ENCODE measurements at regions not wholly inside any gene's neighbourhood (a gene's known extent, or its start where the extent isn't known, plus 50 kb on each side); places are given as distances from the start of the nearest gene placed in this dataset.

GRCh38 chr5:101123363-101123762 lies 220.3 kb upstream of the ST8SIA4 start:
- intact Hi-C loops (cut with micrococcal nuclease; ENCODE audit: unreplicated experiment) (no loop called here), in situ Hi-C loops (cut with HindIII; ENCODE audit: extremely low pct_ligation_motif_present, low pct_unique_long_range_greater_than_20kb) (no loop called here)
- H3K27me3 ChIP-seq (ENCODE audit: control insufficient read depth in 1 of 2, insufficient read depth in 2 of 2, low read length in 2 of 2) = no peaks in the 10 kb centered on the region
- no TSS peak for BruUV-seq (replicated peaks)
- H3K4me2 ChIP-seq (ENCODE audit: low read depth, low read length) = no peak overlapping the region
- no peak overlapping the region for H3K4me3 ChIP-seq (replicated peaks in 1 of 3; ENCODE audit: insufficient read depth in 1 of 3, low read depth in 2 of 3, low read length in 3 of 3)
- no peaks in the 10 kb centered on the region for H4K20me1 ChIP-seq (ENCODE audit: insufficient read depth, low read length)
- ChIA-PET POLR2A (no interaction called here), CTCF (ENCODE audit: low intra/inter-chr PET ratio, low total read pairs) (no interaction called here)
- no peaks in the 10 kb centered on the region for H3K36me3 ChIP-seq (replicated peaks in 1 of 2; ENCODE audit: control insufficient read depth in 1 of 2, insufficient read depth in 2 of 2, low read length in 2 of 2)
- H3K9ac ChIP-seq (ENCODE audit: insufficient read depth, low read depth, low read length) = no peak overlapping the region
- no peaks in the 10 kb centered on the region for H3K79me2 ChIP-seq (ENCODE audit: insufficient read depth, low read length)
- FAIRE-seq = no peak
- no peaks in the 10 kb centered on the region for H3K4me1 ChIP-seq (ENCODE audit: insufficient read depth, low read length)
- TF ChIP-seq MAFK (conservative IDR thresholded peaks at IDR 0.05 in 1 of 2, IDR thresholded peaks at IDR 0.05 in 1 of 2; ENCODE audit: low read length in 2 of 2) = peak; percentile 92 to 98
- TF ChIP-seq SRSF1 (optimal IDR thresholded peaks at IDR 0.05; ENCODE audit: low read depth, low read length) = no peak
- peak; percentile 97 for TF ChIP-seq MAFF (IDR thresholded peaks at IDR 0.05; ENCODE audit: low read depth, low read length)
- no peak for TF ChIP-seq ZXDC (CRISPR knock-in tag; IDR thresholded peaks at IDR 0.05)
- no peak for TF ChIP-seq PLSCR1 (CRISPR knock-in tag; IDR thresholded peaks at IDR 0.05; ENCODE audit: borderline replicate concordance)
- WGBS (ENCODE audit: low lambda C conversion rate) = 3% methylated on average over 2 of the region's 2 CpGs
- H3K9me3 ChIP-seq (ENCODE audit: low read length) = peaks cover 37% of the 10 kb centered on the region
- ATAC-seq = no peak
- no peak overlapping the region for H2AFZ ChIP-seq (ENCODE audit: low read length)
- no peak overlapping the region for H3K27ac ChIP-seq (ENCODE audit: extremely low read length, insufficient read depth, low read length)
- DNase-seq (ENCODE audit: low spot score) = no peak

- FAIRE-seq = no peak
- no TSS peak for BruUV-seq (replicated peaks)
These were observed 209.6 kb upstream of the ST8SIA4 start for GRCh38 chr5:101112645-101113044.

More at GRCh38 chr5:101112645-101113044, 209.6 kb upstream of the ST8SIA4 start:
- ChIA-PET POLR2A (no interaction called here), CTCF (ENCODE audit: low intra/inter-chr PET ratio, low total read pairs) (no interaction called here)
- no peak overlapping the region for H3K4me3 ChIP-seq (replicated peaks in 1 of 3; ENCODE audit: insufficient read depth in 1 of 3, low read depth in 2 of 3, low read length in 3 of 3)
- intact Hi-C loops (cut with micrococcal nuclease; ENCODE audit: unreplicated experiment) (no loop called here), in situ Hi-C loops (cut with HindIII; ENCODE audit: extremely low pct_ligation_motif_present, low pct_unique_long_range_greater_than_20kb) (no loop called here)
- no peak overlapping the region for H3K27ac ChIP-seq (ENCODE audit: extremely low read length, insufficient read depth, low read length)
- H3K4me1 ChIP-seq (ENCODE audit: insufficient read depth, low read length) = no peaks in the 10 kb centered on the region
- no peak overlapping the region for H2AFZ ChIP-seq (ENCODE audit: low read length)
- TF ChIP-seq TFAP4 (IDR thresholded peaks at IDR 0.05; ENCODE audit: borderline replicate concordance, low read depth) = no peak
- no peak for TF ChIP-seq KDM1A (CRISPR knock-in tag; IDR thresholded peaks at IDR 0.05)
- no peak for TF ChIP-seq FIP1L1 (IDR thresholded peaks at IDR 0.05; ENCODE audit: borderline replicate concordance, insufficient read depth, low read depth, low read length)
- TF ChIP-seq SOX13 (IDR thresholded peaks at IDR 0.05) = no peak
- TF ChIP-seq SOX13 (CRISPR knock-in tag; conservative IDR thresholded peaks at IDR 0.05 in 1 of 2, IDR thresholded peaks at IDR 0.05 in 1 of 2) = no peak
- no peak for TF ChIP-seq ZNF891 (CRISPR knock-in tag; IDR thresholded peaks at IDR 0.05)
- no peak for TF ChIP-seq JUND (CRISPR knock-in tag; IDR thresholded peaks at IDR 0.05)
- no peaks in the 10 kb centered on the region for H4K20me1 ChIP-seq (ENCODE audit: insufficient read depth, low read length)
- H3K79me2 ChIP-seq (ENCODE audit: insufficient read depth, low read length) = no peaks in the 10 kb centered on the region
- no peaks in the 10 kb centered on the region for H3K36me3 ChIP-seq (replicated peaks in 1 of 2; ENCODE audit: control insufficient read depth in 1 of 2, insufficient read depth in 2 of 2, low read length in 2 of 2)
- no peak for ATAC-seq
- H3K4me2 ChIP-seq (ENCODE audit: low read depth, low read length) = no peak overlapping the region
- no peak overlapping the region for H3K9ac ChIP-seq (ENCODE audit: insufficient read depth, low read depth, low read length)
- H3K27me3 ChIP-seq (ENCODE audit: control insufficient read depth in 1 of 2, insufficient read depth in 2 of 2, low read length in 2 of 2) = no peaks in the 10 kb centered on the region
- no peak for DNase-seq (ENCODE audit: low spot score)
- H3K9me3 ChIP-seq (ENCODE audit: low read length) = 0 out of 2 replicates have a peak, but pooled peaks cover 5% of the 10 kb centered on the region
